GM19351 (cell line): ENCODE measurements at regions not wholly inside any gene's neighbourhood (a gene's known extent, or its start where the extent isn't known, plus 50 kb on each side); places are given as distances from the start of the nearest gene placed in this dataset.
"Not testable (repeated sequence)": the region's sequence is repeated elsewhere in the genome, so short reads cannot be mapped to it uniquely, and the experiment has no call there.

Experiments
- ATAC-seq: cut with Tn5 transposase; IDR thresholded peaks from one replicate; pipeline ENCODE4 v1.9.1; 2021; ENCODE audit warnings: mild to moderate bottlenecking, moderate library complexity; ENCODE audit not compliant: unreplicated experiment

GRCh38 chr14:89056394-89056793 is 231.9 kb downstream of the TTC8 start:
- no peak for ATAC-seq

- ATAC-seq = no peak
These were observed 234.2 kb downstream of the TTC8 start for GRCh38 chr14:89058697-89059096.

GRCh38 chr14:89060191-89060590 is 235.7 kb downstream of the TTC8 start:
- no peak for ATAC-seq

GRCh38 chr14:89061696-89062095 is 237.2 kb downstream of the TTC8 start:
- no peak for ATAC-seq

- ATAC-seq = no peak
These were observed 241.4 kb downstream of the TTC8 start for GRCh38 chr14:89065879-89066278.

GRCh38 chr14:89067293-89067972 is 243.0 kb downstream of the TTC8 start:
- no peak for ATAC-seq

GRCh38 chr14:89078021-89078795 is 253.8 kb downstream of the TTC8 start:
- no peak for ATAC-seq

- no peak for ATAC-seq
These were observed 260.8 kb downstream of the TTC8 start for GRCh38 chr14:89085231-89085731.

GRCh38 chr14:89085737-89086382 is 261.4 kb downstream of the TTC8 start:
- ATAC-seq = no peak

GRCh38 chr14:89088530-89088929 is 264.1 kb downstream of the TTC8 start:
- no peak for ATAC-seq

- no peak for ATAC-seq
These were observed 264.9 kb downstream of the TTC8 start for GRCh38 chr14:89089330-89089729.

GRCh38 chr14:89091781-89092180 is 267.3 kb downstream of the TTC8 start:
- ATAC-seq = no peak

- ATAC-seq = no peak
These were observed 268.8 kb downstream of the TTC8 start for GRCh38 chr14:89093083-89093730.

GRCh38 chr14:89095036-89095435 is 270.6 kb downstream of the TTC8 start:
- no peak for ATAC-seq

GRCh38 chr14:89096946-89097345 is 272.5 kb downstream of the TTC8 start:
- ATAC-seq = no peak

GRCh38 chr14:89098254-89098653 is 273.8 kb downstream of the TTC8 start:
- ATAC-seq = no peak

- not testable (repeated sequence) for ATAC-seq
These were observed 279.8 kb downstream of the TTC8 start for GRCh38 chr14:89104171-89104817.

GRCh38 chr14:89104861-89105260 is 280.4 kb downstream of the TTC8 start:
- not testable (repeated sequence) for ATAC-seq
